GM19455 (cell line): ENCODE measurements at regions not wholly inside any gene's neighbourhood (a gene's known extent, or its start where the extent isn't known, plus 50 kb on each side); places are given as distances from the start of the nearest gene placed in this dataset.
"Not testable (repeated sequence)": the region's sequence is repeated elsewhere in the genome, so short reads cannot be mapped to it uniquely, and the experiment has no call there.

Experiments used
- ATAC-seq: cut with Tn5 transposase; IDR thresholded peaks from one replicate; pipeline ENCODE4 v1.9.1; 2021; ENCODE audit not compliant: unreplicated experiment

DNA sequence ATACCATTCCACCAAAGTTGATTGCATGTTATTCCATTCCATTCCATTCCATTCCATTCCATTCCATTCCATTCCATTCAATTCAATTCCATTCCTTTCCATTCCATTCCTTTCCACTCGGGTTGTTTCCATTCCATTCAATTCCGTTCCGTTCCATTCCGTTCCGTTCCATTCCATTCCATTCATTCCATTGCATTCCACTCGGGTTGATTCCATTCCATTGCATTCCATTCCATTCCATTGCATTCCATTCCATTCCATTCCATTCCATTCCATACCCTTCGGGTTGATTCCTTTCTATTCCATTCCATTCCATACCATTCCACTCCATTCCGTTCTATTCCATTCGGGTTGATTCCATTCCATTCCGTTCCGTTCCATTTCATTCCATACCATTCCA, 166.9 kb downstream of the CWH43 start:
- peak; percentile 25 for ATAC-seq

DNA sequence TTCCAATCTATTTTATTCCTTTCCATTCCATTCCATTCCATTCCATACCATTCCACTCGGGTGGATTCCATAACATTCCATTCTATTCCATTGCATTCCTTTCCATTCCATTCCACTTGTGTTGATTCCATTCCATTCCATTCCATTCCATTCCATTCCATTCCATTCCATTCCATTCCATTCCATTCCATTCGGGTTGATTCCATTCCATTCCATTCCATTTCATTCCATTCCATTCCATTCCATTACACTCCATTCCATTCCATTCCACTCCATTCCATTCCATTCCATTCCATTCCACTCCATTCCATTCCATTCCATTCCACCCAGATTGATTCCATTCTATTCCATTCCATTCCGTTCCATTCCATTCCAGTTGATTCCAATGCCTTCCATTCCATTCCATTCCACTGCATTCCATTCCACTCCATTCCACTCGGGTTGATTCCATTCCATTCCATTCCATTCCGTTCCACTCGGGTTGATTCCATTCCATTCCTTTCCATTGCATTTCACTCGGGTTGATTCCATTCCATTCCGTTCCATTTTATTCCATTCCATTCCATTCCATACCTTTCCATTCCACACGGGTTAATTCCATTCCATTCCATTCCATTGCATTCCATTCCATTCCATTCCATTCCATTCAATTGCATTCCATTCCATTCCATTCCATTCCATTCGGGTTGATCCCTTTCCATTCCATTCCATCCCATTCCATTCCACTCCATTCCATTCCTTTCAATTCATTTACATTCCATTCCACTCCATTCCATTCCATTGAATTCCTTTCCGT, 168.4 kb downstream of the CWH43 start:
- ATAC-seq: peak; percentile 72

DNA sequence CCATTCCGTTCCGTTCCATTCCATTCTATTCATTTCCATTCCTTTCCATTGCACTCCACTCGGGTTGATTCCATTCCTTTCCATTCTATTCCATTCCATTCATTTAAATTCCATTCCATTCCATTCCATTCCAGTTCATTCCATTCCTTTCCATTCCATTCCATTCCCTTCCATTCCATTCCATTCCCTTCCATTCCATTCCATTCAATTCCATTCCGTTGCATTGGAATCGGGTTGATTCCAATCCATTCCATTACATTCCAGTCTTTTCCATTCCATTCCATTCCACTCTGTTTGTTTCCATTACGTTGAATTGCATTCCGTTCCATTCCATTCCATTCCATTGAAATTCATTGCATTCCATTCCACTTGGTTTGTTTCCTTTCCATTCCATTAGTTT, 169.2 kb downstream of the CWH43 start:
- not testable (repeated sequence) for ATAC-seq

- not testable (repeated sequence) for ATAC-seq
Measured at GRCh38 chr4:49156309-49156708, 170.2 kb downstream of the CWH43 start.

DNA sequence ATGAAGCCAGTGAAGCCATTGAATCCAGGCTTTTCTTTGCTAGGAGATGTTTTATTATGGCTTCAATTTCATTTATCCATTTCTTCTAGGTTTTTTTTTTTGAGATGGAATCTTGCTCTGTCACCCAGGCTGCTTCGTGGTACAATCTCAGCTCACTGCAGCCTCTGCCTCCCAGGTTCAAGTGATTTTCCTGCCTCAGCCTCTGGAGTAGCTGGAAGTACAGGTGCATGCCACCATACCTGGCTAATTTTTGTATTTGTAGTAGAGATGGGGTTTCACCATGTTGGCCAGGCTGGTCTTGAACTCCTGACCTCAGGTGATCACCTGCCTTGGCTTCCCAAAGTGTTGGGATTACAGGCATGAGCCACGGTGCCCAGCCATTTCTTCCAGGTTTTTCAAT, 171.6 kb downstream of the CWH43 start:
- not testable (repeated sequence) for ATAC-seq

DNA sequence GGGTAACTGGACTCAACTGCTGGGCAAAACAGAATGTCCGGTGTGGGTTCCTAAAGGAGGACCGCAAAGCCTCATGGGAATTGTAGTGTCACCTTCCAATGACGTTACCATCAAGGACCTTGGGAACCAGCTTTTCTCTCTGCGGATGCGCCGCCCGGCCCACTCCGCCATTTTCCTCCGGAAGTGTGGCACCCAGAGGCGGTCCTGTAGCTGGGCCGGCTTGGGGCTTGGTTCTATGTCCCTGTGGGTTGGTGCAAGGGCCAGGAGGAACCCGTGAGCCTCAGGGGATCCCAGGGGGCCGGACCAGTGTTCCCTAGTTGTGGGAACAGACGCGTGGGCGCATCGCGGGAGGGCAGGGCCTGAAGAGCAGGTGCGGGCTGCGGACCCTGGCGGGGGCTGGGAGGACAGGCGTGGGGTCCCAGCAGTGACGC, 175.1 kb downstream of the CWH43 start:
- ATAC-seq: not testable (repeated sequence)

GRCh38 chr4:49164916-49165315, 178.8 kb downstream of the CWH43 start:
- not testable (repeated sequence) for ATAC-seq

GRCh38 chr4:49177847-49178246, 191.8 kb downstream of the CWH43 start:
- ATAC-seq: not testable (repeated sequence)

GRCh38 chr4:49181088-49181487, 195.0 kb downstream of the CWH43 start:
- not testable (repeated sequence) for ATAC-seq

DNA sequence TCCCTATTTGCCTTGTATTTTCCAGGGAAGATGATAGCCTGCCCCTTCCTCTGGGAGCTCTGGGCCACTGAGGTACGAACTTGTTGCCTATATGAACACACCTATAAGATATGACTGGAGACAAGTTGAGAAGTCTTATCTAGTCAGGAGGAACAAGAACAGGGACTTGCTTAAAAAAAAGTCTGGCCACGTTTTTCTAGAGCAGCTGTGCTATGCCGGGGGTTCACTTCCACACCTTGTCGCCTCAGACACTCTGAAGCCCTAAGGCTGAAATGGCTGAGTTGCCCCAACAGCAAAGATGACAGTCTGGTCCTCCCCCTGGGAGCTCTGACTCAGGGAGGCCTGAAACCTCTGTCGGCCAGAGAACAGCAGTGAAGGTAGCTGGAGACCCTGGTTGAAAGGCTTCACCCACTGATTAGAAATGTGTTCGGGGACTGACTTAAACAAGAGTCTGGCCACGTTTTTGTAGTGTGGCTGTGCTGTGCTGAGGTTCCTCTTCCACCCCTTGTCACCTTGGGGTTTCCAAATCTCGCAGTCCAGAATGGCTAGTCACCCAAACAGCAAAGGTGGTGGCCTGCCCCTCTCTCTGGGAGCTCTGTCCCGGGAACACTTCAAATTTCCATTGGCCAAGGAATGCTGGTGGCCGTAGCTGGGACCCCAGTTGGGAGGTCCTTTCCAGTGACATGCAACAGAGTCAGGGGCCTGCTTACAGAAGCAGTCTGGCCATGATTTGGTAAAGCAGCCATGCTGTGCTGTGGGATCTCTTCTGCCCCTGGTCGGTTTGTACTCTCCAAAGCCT, 225.5 kb downstream of the CWH43 start:
- ATAC-seq: not testable (repeated sequence)

GRCh38 chr4:49213250-49213649, 227.2 kb downstream of the CWH43 start:
- ATAC-seq: not testable (repeated sequence)

DNA sequence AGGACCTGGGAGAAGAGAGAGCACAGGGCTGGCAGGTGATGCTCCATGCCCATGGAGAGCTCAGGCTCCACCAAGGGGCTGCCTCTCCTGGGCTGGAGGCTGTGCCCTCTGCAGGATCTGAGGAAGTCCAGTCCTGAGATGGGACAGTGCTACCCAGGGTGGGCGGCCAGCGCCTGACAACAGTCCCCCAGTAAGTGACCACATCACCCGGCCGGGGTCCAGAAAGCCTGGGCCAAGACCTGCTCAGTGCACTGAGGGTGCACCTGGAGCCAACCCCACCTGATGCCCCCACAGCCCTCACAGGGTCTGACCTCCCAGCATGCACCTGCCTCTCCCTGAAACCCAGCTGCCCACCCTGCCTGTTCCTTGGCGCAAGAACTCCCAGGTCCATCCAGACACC, 227.7 kb downstream of the CWH43 start:
- ATAC-seq: not testable (repeated sequence)

DNA sequence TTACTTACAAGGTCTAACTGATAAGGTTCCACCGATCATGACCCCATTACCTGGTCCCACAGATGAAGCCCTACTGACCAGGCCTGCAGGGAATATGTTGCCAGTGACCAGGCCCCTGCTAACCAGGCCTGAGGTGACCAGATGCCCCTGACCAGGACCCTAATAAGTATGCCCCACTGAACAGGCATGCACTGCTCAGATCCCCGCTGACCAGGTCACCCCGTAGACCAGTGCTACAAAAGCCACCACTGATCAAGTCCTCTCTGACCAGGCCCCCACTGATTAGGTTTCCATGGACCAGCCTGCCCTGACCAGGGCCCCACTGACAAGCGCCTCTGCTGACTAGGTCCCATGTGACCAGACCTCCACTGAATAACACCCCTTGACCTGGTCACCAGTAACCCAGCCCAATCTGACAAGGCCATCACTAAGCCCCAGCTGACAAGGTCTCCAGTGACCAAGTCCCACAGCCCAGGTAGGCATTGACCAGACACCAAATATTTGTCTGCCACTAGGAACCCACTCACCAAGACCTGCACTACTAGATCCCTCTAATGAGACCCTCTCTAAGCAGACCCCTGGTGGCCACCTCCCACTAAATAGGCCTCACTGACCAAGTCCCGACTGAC, 228.5 kb downstream of the CWH43 start:
- ATAC-seq: not testable (repeated sequence)

GRCh38 chr4:49215082-49215479, 229.0 kb downstream of the CWH43 start:
- ATAC-seq: not testable (repeated sequence)

DNA sequence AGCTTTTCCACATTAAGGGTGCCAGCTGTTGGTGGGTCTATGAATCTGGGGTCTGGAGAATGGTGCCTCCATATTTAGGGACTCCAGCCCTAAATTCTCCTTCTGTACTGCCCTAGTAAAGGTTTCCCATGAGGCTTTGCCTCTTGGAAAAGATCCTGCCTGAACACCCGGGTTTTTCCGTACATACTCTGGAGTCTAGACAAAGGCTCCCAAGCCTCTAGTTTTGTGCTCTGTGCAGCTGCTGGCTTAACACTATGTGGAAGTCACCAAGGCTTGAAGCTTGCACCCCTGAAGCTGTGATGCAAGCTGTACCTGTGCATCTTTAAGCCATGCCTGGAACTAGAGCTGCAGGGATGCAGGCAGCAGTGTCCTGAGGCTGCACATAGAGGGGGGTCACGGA, 230.5 kb downstream of the CWH43 start:
- ATAC-seq: not testable (repeated sequence)

- no peak for ATAC-seq
Measured at GRCh38 chr4:49217492-49217891, 231.4 kb downstream of the CWH43 start.

- ATAC-seq: not testable (repeated sequence)
Measured at GRCh38 chr4:49218094-49218493, 232.0 kb downstream of the CWH43 start.

DNA sequence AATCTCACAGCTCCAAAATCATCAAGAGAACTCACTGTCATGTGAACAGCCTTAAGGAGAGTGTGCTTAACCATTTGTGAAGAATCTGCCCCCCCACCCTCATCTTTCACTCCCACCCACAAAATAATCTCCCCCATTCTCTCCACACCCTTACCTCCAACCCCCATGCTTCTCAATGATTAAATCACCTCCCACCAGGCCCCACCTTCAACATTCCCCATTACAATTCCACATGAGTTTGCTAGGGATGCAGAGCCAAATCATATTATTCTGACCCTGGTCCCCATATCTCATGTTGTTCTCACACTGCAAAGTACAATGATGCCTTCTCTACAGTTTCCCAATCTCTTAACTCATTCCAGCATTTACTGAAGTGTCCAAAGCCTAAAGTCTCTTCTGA, 232.9 kb downstream of the CWH43 start:
- not testable (repeated sequence) for ATAC-seq

- ATAC-seq: not testable (repeated sequence)
Measured at GRCh38 chr4:49219489-49220225, 233.6 kb downstream of the CWH43 start.

GRCh38 chr4:49221209-49221608, 235.1 kb downstream of the CWH43 start:
- ATAC-seq: no peak

GRCh38 chr4:49222810-49223209, 236.7 kb downstream of the CWH43 start:
- not testable (repeated sequence) for ATAC-seq
